GM21367 (cell line): ENCODE measurements at regions not wholly inside any gene's neighbourhood (a gene's known extent, or its start where the extent isn't known, plus 50 kb on each side); places are given as distances from the start of the nearest gene placed in this dataset.
"Not testable (repeated sequence)": the region's sequence is repeated elsewhere in the genome, so short reads cannot be mapped to it uniquely, and the experiment has no call there.

Experiments used
- ATAC-seq: cut with Tn5 transposase; IDR thresholded peaks from one replicate; pipeline ENCODE4 v1.9.1; 2021; ENCODE audit not compliant: unreplicated experiment

DNA sequence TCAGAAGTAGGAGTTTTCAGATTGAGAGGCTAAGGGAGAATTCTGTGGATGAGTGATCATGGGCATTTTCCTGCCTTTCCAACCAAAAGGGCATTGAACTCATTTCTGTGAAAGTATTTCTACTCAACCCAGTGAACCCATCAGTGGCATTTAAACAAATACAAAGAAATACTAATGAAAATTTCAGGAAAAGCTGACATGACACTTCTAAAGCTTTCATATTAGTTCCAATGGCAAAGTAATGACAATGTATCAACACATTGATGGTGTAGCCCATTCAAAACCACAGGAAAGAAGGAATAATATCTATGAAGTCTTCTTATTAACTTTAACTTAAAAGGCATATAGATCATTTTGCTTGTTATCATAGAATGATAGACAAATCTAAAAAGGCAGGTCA lies 183.5 kb upstream of the ANXA10 start:
- no peak for ATAC-seq

DNA sequence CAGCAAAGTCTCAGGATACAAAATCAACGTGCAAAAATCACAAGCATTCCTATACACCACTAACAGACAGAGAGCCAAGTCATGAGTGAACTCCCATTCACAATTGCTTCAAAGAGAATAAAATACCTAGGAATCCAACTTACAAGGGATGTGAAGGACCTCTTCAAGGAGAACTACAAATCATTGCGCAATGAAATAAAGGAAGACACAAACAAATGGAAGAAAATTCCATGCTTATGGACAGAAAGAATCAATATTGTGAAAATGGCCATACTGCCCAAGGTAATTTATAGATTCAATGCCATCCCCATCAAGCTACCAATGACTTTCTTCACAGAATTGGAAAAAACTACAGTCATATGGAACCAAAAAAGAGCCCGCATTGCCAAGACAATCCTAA lies 179.8 kb upstream of the ANXA10 start:
- ATAC-seq, result not testable (repeated sequence)

DNA sequence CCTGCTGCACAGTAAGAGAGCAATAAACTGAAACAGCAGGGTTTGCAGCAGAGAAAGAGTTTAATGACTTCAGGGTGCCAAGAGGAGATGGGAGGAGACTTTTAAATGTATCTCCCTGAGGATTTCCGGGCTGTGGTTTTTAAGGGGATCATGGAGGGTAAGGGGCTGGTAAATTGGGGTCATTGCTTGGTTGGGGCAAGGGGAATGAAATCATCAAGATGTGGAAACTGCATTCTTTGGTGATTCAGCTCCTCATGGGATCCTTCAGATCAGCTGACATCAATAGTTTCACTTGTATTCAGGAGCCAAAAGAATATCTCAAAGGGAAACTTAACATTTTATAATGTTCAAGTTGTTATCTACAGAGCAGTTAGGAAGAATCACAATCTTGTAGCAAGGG lies 174.3 kb upstream of the ANXA10 start:
- ATAC-seq, result no peak

DNA sequence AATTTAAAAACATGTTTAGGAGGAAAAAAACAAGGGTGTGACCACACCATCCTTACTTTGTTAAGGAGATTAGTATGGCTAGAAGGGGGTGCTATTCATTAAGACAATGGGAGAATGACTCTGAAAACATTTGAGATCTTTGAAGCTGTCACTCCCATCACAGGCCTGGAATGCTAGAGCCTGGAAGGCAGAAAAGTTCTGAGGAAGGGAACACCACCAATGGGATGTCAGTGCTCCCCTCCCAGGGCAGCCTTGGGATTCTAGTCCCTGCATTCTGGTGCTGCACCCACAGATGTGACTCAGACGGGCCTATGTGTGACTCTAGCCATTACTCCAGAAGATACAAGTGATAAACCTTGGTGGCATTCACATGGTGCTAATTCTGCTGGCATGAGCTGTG lies 162.2 kb upstream of the ANXA10 start:
- ATAC-seq, result no peak

DNA sequence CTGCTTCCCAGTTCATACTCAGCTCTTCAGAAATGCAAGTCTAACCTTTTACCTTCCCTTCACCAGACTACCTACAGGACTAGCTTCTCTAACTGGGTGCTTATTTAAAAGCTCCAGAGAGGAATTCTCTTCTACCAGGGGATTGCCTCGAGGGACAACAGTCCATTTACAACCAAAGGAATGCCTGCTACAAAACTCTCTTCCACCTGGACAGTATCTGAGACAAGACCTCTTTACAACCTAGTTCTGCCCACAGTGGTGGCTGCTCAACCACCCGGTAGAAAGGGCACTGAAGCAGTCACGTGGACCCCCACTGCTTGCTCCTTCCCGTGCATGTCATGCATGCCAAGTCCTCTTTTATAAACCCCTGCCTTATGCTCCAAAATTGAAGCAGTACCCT lies 158.1 kb upstream of the ANXA10 start:
- no peak for ATAC-seq

DNA sequence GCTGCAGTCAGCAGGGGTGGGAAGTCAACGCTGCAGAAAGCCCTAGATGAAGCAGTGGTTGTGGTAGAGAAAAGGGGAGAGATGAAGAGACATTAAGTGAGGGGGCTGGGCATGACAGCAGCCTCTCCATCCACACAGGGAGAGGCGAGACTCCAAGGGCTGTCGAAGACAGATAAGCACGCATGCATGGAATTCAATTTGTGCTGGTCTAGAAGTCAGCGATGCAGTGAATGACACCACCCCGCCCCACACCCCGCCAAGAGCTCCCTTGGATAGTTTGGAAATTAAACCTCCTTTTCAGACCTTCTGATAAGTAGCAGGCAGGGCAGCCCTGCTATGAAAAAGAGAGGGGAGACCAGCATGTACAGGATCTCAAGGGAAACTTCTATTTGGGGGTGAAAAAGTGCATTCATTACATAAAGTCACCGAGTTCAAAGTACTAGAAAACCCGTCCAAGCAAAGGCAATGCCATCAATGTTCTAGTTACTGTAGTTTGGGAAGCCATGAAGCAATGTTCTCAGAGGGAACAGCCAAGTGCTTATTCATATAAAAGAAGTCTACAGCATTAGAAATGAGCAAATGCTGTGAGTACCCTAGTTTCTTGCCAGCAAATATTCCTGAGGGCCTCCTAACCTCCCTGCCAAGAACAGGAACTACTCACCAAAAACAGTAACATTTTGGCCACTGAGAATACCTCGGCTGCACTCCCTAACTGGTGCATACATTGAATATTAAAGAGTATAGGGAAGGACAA lies 152.3 kb upstream of the ANXA10 start:
- ATAC-seq, result no peak

DNA sequence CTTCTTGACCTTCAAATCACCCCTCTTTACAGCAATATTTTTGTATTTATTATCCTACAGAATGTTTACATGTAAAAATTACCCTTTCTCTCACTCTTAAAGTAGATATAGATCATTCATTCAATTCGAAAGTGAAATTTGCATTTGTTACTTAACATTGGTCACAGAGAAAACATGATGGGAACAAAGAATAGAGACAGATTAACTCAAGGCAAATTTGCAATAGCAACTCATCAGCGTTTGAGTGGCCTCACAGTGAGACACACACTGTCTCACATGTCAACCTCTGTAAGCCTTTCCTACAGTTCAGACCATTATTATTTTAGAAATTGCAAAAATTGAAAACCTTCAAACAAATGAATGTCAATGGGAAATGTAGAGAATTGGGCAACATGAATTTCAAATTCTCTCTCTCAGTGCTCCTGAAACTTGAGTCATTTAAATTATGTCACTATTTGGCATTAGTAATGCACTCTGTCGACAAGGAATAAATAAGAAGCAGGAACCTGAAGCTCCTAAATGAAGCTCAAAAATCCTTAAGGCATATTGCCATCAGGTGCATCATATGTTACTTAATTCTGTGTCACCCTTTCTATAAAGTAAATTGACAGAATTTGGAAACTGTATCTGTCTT lies 148.3 kb upstream of the ANXA10 start:
- ATAC-seq, result no peak

DNA sequence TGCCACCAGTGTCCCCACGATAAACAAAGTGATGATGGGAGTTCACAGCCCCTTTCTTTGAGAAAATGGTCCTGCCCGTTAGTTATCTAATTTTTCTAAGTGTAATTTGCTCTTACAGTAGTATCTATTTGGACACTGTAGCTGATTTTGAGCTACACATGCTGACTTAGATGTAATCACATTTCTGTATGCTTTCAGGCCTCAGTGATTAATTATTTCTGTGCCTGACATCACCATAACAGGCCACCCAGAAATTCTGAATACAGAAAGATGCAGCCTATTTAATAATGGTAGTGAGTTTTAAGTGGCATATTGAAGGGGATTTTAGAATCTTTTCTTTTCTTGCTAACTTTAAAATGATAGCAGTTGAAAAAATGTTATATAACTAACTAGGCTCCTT lies 147.6 kb upstream of the ANXA10 start:
- ATAC-seq, result no peak

DNA sequence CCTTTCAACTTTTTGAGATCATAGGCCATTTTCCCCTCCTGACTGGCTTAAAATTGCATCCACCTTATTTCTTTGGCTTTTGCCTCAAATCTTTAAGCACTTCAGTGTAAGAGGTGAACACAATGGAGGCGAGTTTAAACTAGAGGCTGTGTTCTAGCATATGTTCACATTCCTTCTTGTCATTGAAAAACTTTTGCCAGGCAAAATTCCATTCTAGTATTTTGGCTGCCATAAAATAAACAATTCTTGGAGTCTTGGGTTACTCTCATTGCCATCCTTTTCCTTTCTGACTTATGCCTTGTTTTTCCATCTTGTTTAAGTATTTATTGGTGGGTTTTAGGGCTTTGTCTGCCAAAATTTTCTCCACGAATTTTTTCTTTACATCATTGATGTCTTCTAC lies 137.3 kb upstream of the ANXA10 start:
- no peak for ATAC-seq

DNA sequence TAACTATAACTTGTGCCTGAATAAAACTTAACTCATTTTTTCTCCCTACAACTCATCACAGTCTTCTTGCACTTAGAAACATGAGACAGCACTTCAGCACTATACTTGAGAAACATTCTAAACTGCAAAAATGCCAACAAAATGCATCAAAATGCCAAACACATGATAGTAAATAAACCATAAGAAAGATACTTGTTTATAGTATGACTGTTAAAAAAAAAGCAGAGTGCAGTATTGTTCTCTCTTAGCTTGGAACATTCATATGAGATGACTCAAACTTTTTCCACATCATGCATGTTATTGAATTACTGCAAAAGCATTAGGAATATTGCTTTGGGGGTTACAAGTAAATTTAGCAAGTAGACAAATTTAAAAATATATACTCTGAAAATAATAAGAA lies 135.7 kb upstream of the ANXA10 start:
- ATAC-seq, result no peak

DNA sequence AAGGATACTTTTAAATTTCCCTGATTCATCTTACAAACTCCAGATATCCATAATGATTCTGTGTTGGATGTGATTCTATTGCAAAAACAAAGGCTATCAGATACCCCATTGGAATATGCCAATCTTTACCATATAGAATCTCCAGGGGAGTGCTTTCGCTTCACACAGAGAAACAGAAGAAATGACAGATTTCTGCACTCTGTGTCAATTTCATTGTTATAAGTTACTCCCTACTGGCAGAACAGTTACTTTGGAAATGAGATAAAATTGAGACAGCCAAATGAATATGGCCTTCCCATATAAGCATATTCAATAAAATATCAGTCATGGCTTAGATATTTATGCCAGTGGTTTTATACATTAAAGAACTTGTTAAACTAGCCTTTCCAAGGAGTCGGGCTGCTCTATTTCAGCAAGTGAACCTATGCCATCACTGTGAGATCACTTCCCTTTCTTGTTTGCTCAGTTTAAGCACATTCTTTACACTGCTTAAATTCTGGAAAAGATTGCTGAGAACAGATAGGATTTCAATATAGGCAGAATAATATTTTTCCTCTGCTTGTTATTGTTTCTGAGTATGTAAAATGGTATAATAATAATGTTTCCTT lies 127.5 kb upstream of the ANXA10 start:
- ATAC-seq, result no peak

DNA sequence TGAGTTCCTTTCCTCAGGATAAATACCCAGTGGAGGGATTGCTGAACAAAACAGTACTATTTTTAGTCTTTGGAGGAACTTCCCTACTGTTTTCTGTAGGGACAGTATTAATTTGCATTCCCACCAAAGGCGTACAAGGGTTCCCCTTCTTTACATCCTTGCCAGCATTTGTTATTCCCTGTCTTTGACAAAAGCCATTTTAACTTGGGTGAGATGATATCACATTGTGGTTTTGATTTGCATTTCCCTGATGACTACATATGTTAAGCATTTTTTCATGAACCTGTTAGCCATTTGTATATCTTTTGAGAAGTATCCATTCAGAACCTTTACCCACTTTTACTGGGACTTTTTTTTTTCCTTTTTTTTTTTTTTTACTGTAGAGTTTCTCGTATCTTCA lies 126.2 kb upstream of the ANXA10 start:
- ATAC-seq, result no peak

DNA sequence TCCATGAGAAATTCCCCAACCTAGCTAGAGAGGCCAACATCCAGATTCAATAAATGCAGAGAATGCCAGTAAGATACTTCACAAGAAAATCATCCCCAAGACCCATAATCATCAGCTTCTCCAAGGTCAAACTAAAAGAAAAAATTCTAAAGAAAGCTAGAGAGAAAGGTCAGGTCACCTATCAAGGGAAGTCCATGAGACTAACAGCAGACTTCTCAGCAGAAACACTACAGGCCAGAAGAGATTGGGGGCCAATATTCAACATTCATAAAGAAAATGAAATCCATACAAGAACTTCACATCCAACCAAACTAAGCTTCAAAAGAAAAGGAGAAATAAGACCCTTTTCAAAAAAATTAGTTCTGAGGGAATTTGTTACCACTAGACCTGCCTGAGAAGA lies 118.8 kb upstream of the ANXA10 start:
- ATAC-seq, result no peak

DNA sequence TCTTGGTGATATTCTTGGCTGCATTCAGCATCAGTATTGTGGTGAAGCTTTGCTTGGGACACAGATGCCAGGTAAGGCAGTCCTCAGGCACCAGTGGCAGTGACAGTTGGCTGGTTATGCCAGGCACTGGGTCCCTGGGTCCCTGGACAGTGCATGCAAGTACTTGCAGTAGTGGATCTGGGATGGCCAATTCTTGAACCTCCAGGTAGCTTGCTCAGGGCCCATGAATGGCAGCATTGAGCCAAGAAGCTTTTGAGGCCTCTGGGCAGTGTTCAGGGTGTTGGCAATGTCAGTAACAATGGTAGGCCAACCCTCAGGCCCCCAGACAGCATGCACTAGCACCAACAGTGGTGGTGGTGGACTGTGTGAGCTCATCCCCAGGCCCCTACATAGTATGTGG lies 106.8 kb upstream of the ANXA10 start:
- no peak for ATAC-seq

DNA sequence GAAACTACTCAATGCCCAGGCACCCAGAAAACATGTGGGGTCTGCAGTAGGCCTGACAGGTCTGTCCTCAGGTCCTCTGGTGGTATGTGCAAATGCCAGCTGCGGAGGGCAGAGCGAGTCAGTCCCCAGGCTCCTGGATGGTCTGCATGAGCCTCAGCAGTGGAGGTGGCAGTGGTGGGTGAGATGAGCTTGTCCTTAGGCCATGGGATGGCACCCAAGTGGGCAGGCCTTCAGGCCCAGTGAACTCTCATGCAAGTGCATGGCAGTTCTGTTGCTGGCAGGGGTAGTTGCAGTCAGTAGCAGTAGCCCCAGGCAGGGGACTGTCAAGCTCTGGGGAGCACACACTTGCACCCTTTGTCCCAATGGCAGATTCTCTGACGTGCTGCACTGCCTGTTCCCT lies 106.3 kb upstream of the ANXA10 start:
- ATAC-seq, result no peak

DNA sequence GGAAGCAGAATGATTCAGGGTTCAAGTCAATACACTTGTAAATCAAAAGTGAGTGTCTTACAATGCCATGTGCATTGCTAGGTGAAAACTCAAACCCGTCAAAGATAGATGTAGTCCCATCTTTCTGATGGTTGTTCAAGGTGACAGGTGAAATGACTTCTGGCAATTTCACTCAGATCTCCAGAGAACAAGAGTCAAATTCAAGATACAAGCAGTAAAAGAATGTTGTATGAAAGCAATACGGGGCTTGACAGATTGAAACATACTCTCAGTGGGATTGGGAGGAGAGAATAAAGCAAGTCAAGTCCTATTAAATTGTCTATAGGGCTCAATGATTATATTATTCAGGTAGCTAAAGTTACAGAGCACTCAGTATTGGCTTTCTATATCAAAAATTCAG lies 105.1 kb upstream of the ANXA10 start:
- no peak for ATAC-seq

DNA sequence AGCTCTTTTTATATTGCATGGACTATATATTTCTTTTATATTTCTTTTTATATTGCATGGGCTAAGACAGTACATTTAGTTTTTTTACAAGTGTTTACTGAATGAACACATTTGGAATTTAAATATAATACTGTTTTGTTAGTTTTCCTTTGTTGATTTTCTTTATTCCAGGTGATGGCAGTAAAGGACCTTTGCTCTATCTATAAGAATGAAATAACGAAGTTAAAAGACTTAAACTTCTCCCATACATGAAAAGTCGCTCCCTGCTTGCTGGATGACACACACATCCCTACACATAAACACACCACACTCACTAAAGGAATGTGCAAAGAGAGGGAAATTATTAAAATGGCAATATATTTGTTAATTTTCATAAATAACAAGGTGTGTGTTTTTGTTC lies 102.5 kb upstream of the ANXA10 start:
- no peak for ATAC-seq

DNA sequence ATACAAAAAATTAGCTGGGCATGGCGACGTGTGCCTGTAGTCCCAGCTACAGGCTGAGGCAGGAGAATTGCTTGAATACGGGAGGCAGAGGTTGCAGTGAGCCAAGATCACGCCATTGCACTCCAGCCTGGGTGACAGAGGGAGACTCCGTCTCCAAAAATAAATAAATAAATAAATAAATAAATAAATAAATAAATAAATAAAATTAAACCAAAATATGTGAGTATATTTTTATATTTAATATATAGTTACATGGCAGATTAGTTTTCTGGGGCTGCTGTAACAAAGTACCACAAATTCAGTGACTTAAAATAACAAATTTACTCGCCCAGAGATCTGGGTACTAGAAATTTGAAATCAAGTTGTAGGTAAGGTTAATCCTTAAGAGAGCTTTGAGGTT lies 84.2 kb upstream of the ANXA10 start:
- not testable (repeated sequence) for ATAC-seq

DNA sequence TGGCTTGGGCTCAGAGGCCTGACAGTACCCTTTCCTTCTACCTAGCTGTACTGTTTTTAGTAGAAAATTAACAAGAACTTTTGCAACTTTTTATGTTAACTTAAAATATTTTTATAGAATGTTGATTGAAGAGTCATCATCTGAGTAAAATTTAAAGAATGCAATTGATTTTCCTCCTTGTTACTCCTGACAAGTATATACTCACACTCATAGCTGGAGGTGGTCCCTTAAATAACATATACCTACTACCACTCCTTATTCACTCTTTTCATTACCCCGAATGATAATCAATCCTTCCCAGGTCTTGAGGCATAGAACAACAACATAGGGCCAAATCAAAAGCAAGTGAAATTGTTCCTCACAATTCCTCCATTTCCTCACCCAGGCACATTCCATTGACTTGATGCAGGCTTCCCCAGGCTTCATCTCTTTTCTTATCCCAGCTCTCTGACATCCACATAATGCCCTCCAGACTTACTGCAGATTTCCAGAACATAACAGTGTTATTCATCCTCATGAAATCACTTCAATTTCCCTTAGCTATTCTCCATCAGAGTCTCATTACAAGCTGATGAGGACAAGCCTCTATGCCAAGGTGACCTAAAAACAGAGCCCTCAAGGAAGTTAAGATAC lies 73.2 kb upstream of the ANXA10 start:
- no peak for ATAC-seq

DNA sequence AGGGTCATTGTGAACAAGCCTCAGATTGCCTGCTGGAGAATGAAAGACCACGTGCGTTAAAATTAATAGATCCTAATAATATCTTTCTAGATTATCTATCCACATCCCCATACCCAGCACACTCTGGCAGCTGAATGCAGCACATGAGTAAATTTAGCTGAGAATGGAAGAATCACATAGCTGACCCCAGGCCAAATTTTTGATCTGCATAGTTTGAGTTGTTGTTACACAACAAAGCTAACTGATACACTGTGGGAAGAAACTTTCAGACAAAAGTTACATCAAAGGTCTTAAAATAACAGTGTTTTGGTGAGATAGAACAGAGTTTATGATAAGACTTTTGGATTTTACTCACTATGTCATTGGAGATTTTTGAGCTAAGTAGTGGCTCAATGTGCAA lies 72.4 kb upstream of the ANXA10 start:
- no peak for ATAC-seq

DNA sequence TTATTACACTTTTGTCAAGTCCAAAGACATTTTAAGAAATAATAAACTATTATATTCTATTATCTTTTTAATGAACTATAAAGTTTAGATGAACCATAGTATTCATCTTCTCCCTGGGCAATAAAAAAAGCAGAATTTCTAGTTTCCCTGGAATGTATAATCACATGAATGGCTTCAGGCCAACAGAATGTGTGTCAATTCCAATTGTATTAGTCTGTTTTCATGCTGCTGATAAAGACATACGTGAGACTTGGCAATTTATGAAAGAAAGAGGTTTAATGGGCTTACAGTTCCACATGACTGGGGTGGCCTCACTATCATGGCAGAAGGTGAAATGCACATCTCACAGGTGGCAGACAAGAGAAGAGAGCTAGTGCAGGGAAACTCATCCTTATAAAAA lies 70.7 kb upstream of the ANXA10 start:
- ATAC-seq, result no peak

DNA sequence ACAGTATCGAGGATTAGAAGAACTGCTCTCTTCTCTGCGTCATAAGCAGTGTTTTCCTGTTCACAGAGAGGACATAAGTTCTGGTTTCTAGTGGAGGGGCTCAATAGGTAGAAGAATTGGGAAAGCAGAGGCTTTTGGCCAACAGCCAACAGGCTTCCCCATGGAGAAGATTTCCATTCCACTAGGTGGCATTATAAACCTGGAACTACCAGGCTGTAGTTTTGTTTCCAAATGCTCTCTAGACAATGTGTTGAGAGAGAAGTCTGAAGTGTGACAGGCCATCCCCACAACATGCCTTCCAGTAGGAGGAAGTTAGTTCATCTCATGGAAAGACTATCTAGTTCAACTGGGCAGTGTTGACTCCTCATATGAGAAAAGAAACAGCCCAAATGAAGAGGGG lies 63.8 kb upstream of the ANXA10 start:
- ATAC-seq, result no peak
